Left lung (tissue), 4 donors: ENCODE measurements at regions not wholly inside any gene's neighbourhood (a gene's known extent, or its start where the extent isn't known, plus 50 kb on each side); places are given as distances from the start of the nearest gene placed in this dataset.
A peak's percentile ranks its signal among the peaks of the same experiment; 100 is the strongest.

Experiments used
- ATAC-seq: fragments of 200-7000 bp; cut with Tn5 transposase; one replicate; pipeline ENCODE4 v1.9.1; 2020; ENCODE audit warnings: moderate library complexity
- DNase-seq, 4 donors: peaks; one replicate each; pipeline ENCODE4 v3.0.0-alpha.2; 2013 to 2020
- H3K27ac ChIP-seq, 2 donors: fragments of 200-600 bp; sonication (generic) in 1 of 2; one replicate each; pipeline versions ENCODE4 v1.5.0 to v1.8.0; 2020 to 2021
- H3K27me3 ChIP-seq, 2 donors: fragments of 200-600 bp; sonication (generic) in 1 of 2; one replicate each; pipeline versions ENCODE4 v1.5.0 to v1.8.0; 2020 to 2021
- H3K36me3 ChIP-seq, 2 donors: fragments of 200-600 bp; sonication (generic) in 1 of 2; one replicate each; pipeline versions ENCODE4 v1.5.0 to v1.8.0; 2020 to 2021
- H3K4me1 ChIP-seq, 2 donors: fragments of 200-600 bp; one replicate each; pipeline ENCODE4 v1.8.0; 2021
- H3K4me3 ChIP-seq, 2 donors: fragments of 200-600 bp; sonication (generic) in 1 of 2; one replicate each; pipeline versions ENCODE4 v1.5.0 to v1.8.0; 2020 to 2021; ENCODE audit warnings: mild to moderate bottlenecking in 1 of 2
- H3K9me3 ChIP-seq, 2 donors: fragments of 200-600 bp; sonication (generic) in 1 of 2; one replicate each; pipeline versions ENCODE4 v1.5.0 to v1.8.0; 2020 to 2021
- intact Hi-C, 2 donors: fragments of 100-400 bp; cut with DNase I; formaldehyde crosslinking; loops; one replicate each; pipeline versions ENCODE4 v1.11.2 to v1.14.2; 2022
- TF ChIP-seq, protein P1 (sequence below), 2 donors: fragments of 200-600 bp; sonication (generic) in 1 of 2; IDR thresholded peaks; one replicate each; pipeline versions ENCODE4 v1.5.0 to v1.8.0; 2021; ENCODE audit warnings: antibody characterized with exemption in 2 of 2
- donor health status: DM: no; HTN: yes; CAD: no.
- donor health status: DM: no; HTN: no; CAD: no.

DNA sequence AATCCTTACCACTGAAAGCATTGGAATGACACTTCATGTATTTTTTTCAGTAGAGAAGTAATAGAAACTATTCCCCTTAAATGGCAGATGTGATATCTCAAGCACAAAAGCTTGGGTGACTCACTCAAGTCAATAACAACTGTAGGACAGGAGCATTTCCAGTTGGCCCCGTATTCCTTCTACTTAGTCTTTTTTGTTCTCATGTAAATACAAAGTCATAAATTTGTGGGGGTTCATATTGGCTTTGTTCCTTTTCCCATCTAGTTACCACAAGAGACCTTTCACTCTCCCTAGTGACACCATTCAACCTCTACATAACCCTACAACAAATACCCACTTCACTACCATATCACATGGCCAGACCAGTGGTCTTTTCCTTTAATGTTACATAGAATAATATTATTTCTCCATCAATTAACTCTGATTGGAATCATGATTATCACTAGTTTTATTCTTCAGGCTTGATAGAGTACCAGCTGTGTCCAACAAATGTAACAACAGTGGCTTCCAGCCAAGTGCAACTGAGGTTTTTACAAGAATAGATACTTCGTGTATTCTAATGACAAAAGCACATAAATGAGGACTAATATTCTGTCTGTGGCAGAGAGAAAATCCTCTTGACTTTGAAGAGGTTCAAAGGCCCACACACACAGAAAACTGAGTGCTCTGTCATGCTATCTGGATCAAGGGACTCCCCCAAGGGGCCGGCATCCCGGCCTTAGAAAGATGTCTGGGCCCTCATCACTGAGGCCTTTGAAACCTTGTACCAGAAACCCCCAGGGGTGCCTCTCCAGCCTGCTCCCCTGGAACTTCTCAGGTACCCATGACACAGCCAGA, 94.0 kb upstream of the THBS1 start:
- Histone ChIP-seq H3K4me3 (no peak overlapping the region), H3K27ac (no peak overlapping the region), H3K27me3 (no peaks in the 10 kb centered on the region), H3K9me3 (no peaks in the 10 kb centered on the region), H3K36me3 (no peaks in the 10 kb centered on the region), H3K4me1 (peaks cover 0 to 4% of the 10 kb centered on the region in 2 donors)
- ATAC-seq (peak; percentile 71), DNase-seq (peak in 1 of 4 donors; percentile 71)
- intact Hi-C loops, result no loop called here
- TF ChIP-seq, protein P1, sequence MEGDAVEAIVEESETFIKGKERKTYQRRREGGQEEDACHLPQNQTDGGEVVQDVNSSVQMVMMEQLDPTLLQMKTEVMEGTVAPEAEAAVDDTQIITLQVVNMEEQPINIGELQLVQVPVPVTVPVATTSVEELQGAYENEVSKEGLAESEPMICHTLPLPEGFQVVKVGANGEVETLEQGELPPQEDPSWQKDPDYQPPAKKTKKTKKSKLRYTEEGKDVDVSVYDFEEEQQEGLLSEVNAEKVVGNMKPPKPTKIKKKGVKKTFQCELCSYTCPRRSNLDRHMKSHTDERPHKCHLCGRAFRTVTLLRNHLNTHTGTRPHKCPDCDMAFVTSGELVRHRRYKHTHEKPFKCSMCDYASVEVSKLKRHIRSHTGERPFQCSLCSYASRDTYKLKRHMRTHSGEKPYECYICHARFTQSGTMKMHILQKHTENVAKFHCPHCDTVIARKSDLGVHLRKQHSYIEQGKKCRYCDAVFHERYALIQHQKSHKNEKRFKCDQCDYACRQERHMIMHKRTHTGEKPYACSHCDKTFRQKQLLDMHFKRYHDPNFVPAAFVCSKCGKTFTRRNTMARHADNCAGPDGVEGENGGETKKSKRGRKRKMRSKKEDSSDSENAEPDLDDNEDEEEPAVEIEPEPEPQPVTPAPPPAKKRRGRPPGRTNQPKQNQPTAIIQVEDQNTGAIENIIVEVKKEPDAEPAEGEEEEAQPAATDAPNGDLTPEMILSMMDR (IDR thresholded peaks at IDR 0.05), result no peak

DNA sequence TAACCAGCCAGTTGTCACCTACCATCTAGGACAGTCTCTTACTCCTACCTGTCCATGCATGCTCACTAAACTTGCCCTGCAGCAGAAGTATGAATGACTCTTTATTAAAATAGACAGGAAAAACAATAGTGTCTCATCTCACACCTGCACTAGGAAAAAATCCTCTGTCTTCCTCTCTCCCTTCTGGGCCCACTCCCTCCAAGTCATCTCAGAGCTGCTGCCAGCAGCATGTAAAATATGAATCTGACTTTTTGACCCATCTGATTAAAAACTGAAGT, 93.5 kb upstream of the THBS1 start:
- Histone ChIP-seq H3K9me3 (no peaks in the 10 kb centered on the region), H3K36me3 (no peaks in the 10 kb centered on the region), H3K4me3 (no peak overlapping the region), H3K27me3 (no peaks in the 10 kb centered on the region), H3K27ac (no peak overlapping the region), H3K4me1 (peaks cover 0 to 4% of the 10 kb centered on the region in 2 donors)
- intact Hi-C loops, result no loop called here
- no peak for DNase-seq
- TF ChIP-seq, protein P1 (IDR thresholded peaks at IDR 0.05), result no peak
- ATAC-seq, result no peak

DNA sequence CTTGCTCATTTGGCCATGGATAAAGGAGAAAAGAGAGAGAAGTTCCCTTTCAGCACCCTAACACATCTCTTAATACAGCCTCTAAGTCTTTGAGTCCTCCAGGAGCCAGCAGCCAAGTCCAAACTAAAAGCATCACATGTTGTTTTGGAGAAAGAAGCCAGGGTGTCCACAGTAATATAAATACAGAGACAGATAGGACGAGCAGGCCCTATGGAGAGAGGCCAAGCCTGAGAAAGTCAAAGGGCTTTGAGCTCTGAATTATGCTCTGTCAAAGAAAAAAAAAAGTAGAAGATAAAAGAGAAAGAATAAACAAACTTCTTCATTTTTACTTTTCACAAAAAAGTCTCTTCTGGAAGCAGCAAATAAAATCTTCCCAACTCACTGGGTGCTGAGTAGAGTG, 92.4 kb upstream of the THBS1 start:
- H3K9me3 ChIP-seq, result no peaks in the 10 kb centered on the region
- peaks cover 0 to 4% of the 10 kb centered on the region in 2 donors for H3K4me1 ChIP-seq
- no peaks in the 10 kb centered on the region for H3K27me3 ChIP-seq
- no peaks in the 10 kb centered on the region for H3K36me3 ChIP-seq
- ATAC-seq, result peak; percentile 62
- intact Hi-C loops, result no loop called here
- no peak overlapping the region for H3K27ac ChIP-seq
- no peak overlapping the region for H3K4me3 ChIP-seq
- TF ChIP-seq, protein P1 (IDR thresholded peaks at IDR 0.05), result no peak
- peak in 1 of 4 donors; percentile 75 for DNase-seq

DNA sequence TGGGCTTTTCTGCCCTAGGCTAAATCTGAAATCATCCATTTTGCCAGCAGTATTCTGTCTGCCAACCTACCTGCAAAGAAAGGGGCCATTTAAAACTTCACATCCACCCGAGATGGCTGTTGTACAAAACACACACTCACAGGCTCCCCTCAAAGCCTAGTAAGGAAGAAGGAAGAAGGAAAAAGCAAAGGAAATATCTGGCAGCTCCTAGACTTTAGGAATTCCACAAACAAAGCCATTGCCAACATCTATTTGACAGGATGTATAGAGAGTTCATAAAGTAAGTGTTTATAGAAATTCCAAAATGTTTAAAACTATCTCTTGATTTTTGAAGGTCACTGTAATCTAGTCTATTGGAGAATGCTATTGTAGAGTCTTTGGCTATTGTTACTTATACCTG, 91.9 kb upstream of the THBS1 start:
- ATAC-seq (no peak), DNase-seq (no peak)
- H3K27ac ChIP-seq, result no peak overlapping the region
- intact Hi-C loops, result no loop called here
- no peaks in the 10 kb centered on the region for H3K9me3 ChIP-seq
- peaks cover 0 to 4% of the 10 kb centered on the region in 2 donors for H3K4me1 ChIP-seq
- no peak overlapping the region for H3K4me3 ChIP-seq
- no peaks in the 10 kb centered on the region for H3K27me3 ChIP-seq
- TF ChIP-seq, protein P1 (IDR thresholded peaks at IDR 0.05), result no peak
- no peaks in the 10 kb centered on the region for H3K36me3 ChIP-seq

DNA sequence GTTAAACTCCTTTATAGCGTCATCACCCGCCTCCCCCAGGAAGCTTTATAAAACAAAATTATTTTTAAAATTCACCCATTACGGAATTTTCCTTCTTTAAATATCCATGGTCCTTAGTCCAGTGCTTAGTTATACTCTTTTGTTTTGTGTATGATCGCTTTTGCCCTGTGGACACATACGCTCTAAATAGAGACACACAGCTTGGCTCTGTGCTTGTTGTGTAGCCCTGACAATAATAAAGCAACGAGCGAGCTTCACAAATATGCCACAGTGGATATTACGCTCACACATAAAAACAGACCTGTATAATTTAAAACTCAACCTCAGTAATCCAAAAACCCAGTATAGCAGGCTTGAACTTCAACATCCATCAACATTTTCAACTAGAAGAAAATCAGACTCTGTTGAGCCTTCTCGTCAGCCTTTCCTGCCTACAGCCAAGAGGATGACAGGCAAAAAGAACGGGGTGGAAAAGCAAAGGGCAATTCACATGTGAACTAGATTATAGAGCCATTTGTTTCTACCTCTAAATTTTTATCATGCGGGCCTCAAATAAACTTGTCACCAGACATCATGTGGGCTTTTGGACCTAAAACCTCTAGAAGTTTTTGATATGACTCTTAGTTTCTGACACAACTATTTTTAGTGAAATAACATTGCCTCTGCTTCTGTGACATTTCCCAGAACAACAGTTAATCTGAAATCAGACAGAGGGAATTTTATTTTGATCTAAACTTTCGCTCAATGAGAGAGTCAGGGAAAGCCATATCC, 89.6 kb upstream of the THBS1 start:
- TF ChIP-seq, protein P1 (IDR thresholded peaks at IDR 0.05), result no peak
- H3K27me3 ChIP-seq, result no peaks in the 10 kb centered on the region
- intact Hi-C loops, result no loop called here
- H3K27ac ChIP-seq, result no peak overlapping the region
- H3K4me1 ChIP-seq, result peaks cover 0 to 4% of the 10 kb centered on the region in 2 donors
- H3K4me3 ChIP-seq, result no peak overlapping the region
- no peak for DNase-seq
- ATAC-seq, result no peak
- no peaks in the 10 kb centered on the region for H3K9me3 ChIP-seq
- H3K36me3 ChIP-seq, result no peaks in the 10 kb centered on the region
